Lower leg skin (tissue), 3 donors: ENCODE measurements at regions not wholly inside any gene's neighbourhood (a gene's known extent, or its start where the extent isn't known, plus 50 kb on each side); places are given as distances from the start of the nearest gene placed in this dataset.

ENCODE experiments used
- CTCF ChIP-seq, 3 donors: fragments of 450-650 bp; IDR thresholded peaks; one replicate each; pipeline ENCODE4 v1.5.1; 2016; ENCODE audit warnings: antibody characterized with exemption in 3 of 3, mild to moderate bottlenecking in 3 of 3, moderate library complexity in 2 of 3
- POLR2A ChIP-seq, 2 donors: fragments of 450-650 bp; IDR thresholded peaks; one replicate each; pipeline ENCODE4 v1.6.1; 2016 to 2017; ENCODE audit warnings: antibody characterized with exemption in 2 of 2, mild to moderate bottlenecking in 1 of 2, moderate library complexity in 1 of 2

- TF ChIP-seq CTCF (IDR thresholded peaks at IDR 0.05), result no peak
- TF ChIP-seq POLR2A (IDR thresholded peaks at IDR 0.05), result no peak
These were observed 86.5 kb upstream of the BRINP3 start for GRCh38 chr1:190564117-190564516.
